ENCODE measurements at regions not wholly inside any gene's neighbourhood (a gene's known extent, or its start where the extent isn't known, plus 50 kb on each side); places are given as distances from the start of the nearest gene placed in this dataset.

DNA sequence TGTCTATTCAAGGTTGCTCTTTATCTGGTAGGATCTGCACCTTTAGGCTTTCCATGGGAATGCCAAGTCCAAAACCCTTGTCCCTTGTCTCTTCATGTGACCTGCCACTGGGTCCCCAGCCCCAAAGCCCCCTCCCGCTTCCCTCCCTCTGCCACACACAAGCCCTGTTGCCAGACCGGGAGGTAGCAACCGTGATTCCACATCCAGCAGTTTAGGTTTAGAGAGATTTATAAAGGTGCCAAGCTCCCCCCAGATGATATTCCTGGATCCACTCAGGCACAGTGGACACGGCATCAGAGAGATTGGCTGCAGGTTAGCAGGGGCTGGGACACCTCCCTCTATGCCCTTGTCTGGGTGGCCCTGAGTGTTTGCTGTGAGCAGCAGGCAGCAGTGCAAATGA, 504.7 kb downstream of the CCDC171 start:
- TF ChIP-seq SIN3A (IDR thresholded peaks at IDR 0.05; ENCODE audit: borderline replicate concordance, low read depth, low read length): no peak
- no peak for TF ChIP-seq RAD21 (IDR thresholded peaks at IDR 0.05; ENCODE audit: low read length)
- TF ChIP-seq SMC3 (IDR thresholded peaks at IDR 0.05; ENCODE audit: low read depth, low read length): no peak
- TF ChIP-seq JUND (IDR thresholded peaks at IDR 0.05): no peak
- no peak for TF ChIP-seq MXI1 (IDR thresholded peaks at IDR 0.05; ENCODE audit: low read depth, low read length)
- TF ChIP-seq CTCF (IDR thresholded peaks at IDR 0.05): no peak
- no peak for TF ChIP-seq ELF1 (IDR thresholded peaks at IDR 0.05)
- no peak for TF ChIP-seq CHD2 (IDR thresholded peaks at IDR 0.05; ENCODE audit: low read length, partially characterized antibody)
- no peak for TF ChIP-seq NFIC (IDR thresholded peaks at IDR 0.05; ENCODE audit: borderline replicate concordance)
- no peak for TF ChIP-seq PBX3 (IDR thresholded peaks at IDR 0.05)
- TF ChIP-seq POLR2AphosphoS5 (IDR thresholded peaks at IDR 0.05; ENCODE audit: low read depth, low read length): no peak

All from SK-N-SH (cell line).